ENCODE measurements at regions not wholly inside any gene's neighbourhood (a gene's known extent, or its start where the extent isn't known, plus 50 kb on each side); places are given as distances from the start of the nearest gene placed in this dataset.
A peak's percentile ranks its signal among the peaks of the same experiment; 100 is the strongest.

GRCh38 chr3:161914703-161915417 lies 418.3 kb downstream of the OTOL1 start:
- TF ChIP-seq NR1H2 (CRISPR knock-in tag; IDR thresholded peaks at IDR 0.05) = no peak
- TF ChIP-seq CTCF (IDR thresholded peaks at IDR 0.05) = peak; percentile 24; the same call in 1 of the 2 replicates

All from WTC11 (cell line).